Neural cell (in vitro differentiated cells): ENCODE measurements at regions not wholly inside any gene's neighbourhood (a gene's known extent, or its start where the extent isn't known, plus 50 kb on each side); places are given as distances from the start of the nearest gene placed in this dataset.

ENCODE experiments used
- H2AFZ ChIP-seq: fragments of 200-600, 300-800 bp; sonication (generic), shearing (Covaris generic); 2 replicates; pipeline ENCODE4 v1.6.0; 2014; ENCODE audit warnings: low read depth, mild to moderate bottlenecking, antibody characterized with exemption, low read length, moderate library complexity
- H3F3A ChIP-seq: fragments of 200-600 bp; shearing (Covaris generic); 2 replicates; pipeline ENCODE4 v1.6.1; 2016; ENCODE audit warnings: mild to moderate bottlenecking, moderate library complexity, mixed read lengths, antibody characterized with exemption, low read length; ENCODE audit not compliant: insufficient read depth, poor library complexity, severe bottlenecking
- H3K27ac ChIP-seq: fragments of 200-600, 300-800 bp; sonication (generic), shearing (Covaris generic); 2 replicates; pipeline ENCODE4 v1.5.1; 2014; ENCODE audit warnings: mild to moderate bottlenecking, low read length, moderate library complexity
- H3K27me3 ChIP-seq: fragments of 300-800, 200-600 bp; sonication (generic), shearing (Covaris generic); 2 replicates; pipeline ENCODE4 v1.6.0; 2014; ENCODE audit warnings: mild to moderate bottlenecking, low read depth, low read length, moderate library complexity; ENCODE audit not compliant: insufficient read depth
- H3K36me3 ChIP-seq: fragments of 300-800, 200-600 bp; sonication (generic), shearing (Covaris generic); 2 replicates; pipeline ENCODE4 v1.5.1; 2014; ENCODE audit warnings: mild to moderate bottlenecking, antibody characterized with exemption, low read length, moderate library complexity; ENCODE audit not compliant: insufficient read depth
- H3K4me2 ChIP-seq: fragments of 300-800, 200-600 bp; sonication (generic), shearing (Covaris generic); 2 replicates; pipeline ENCODE4 v1.6.0; 2014; ENCODE audit warnings: mild to moderate bottlenecking, low read length
- H3K4me3 ChIP-seq: fragments of 300-800, 200-600 bp; sonication (generic), shearing (Covaris generic); 2 replicates; pipeline ENCODE4 v1.5.1; 2014; ENCODE audit warnings: mild to moderate bottlenecking, low read length, moderate library complexity
- H3K79me2 ChIP-seq: fragments of 200-600 bp; shearing (Covaris generic); replicated peaks from 2 replicates; pipeline ENCODE4 v1.6.0; 2014; ENCODE audit warnings: mild to moderate bottlenecking, low read length, moderate library complexity; ENCODE audit not compliant: insufficient read depth
- H3K9ac ChIP-seq: fragments of 300-800, 200-600 bp; sonication (generic), shearing (Covaris generic); 2 replicates; pipeline ENCODE4 v1.6.1; 2016; ENCODE audit warnings: mild to moderate bottlenecking, low read length, mixed read lengths
- H3K9me2 ChIP-seq: fragments of 200-600 bp; shearing (Covaris generic); 2 replicates; pipeline ENCODE4 v1.6.1; 2016; ENCODE audit warnings: mild to moderate bottlenecking, low read length, mixed read lengths; ENCODE audit not compliant: insufficient read depth
- H3K9me3 ChIP-seq: fragments of 200-600, 300-800 bp; sonication (generic), shearing (Covaris generic); 2 replicates; pipeline ENCODE4 v1.6.1; 2016; ENCODE audit warnings: mild to moderate bottlenecking, mixed run types, low read length, moderate library complexity, mixed read lengths
- H4K20me1 ChIP-seq: fragments of 200-600 bp; shearing (Covaris generic); 2 replicates; pipeline ENCODE4 v1.6.1; 2016; ENCODE audit warnings: mild to moderate bottlenecking, mixed run types; ENCODE audit not compliant: insufficient read depth
- CTCF ChIP-seq: fragments of 450-650 bp; IDR thresholded peaks from 2 replicates; pipeline ENCODE4 v1.5.1; 2014; ENCODE audit warnings: antibody characterized with exemption, mild to moderate bottlenecking, moderate library complexity; ENCODE audit not compliant: poor library complexity, severe bottlenecking
- EP300 ChIP-seq: fragments of 450-650 bp; conservative IDR thresholded peaks from 2 replicates; pipeline ENCODE4 v1.6.1; 2014; ENCODE audit warnings: antibody characterized with exemption, mild to moderate bottlenecking, moderate library complexity; ENCODE audit not compliant: poor library complexity, severe bottlenecking
- EZH2 ChIP-seq: fragments of 200-600, 300-800 bp; shearing (Covaris generic), sonication (generic); IDR thresholded peaks from 2 replicates; pipeline ENCODE4 v1.6.1; 2014; ENCODE audit warnings: antibody characterized with exemption, low read length, borderline replicate concordance, mild to moderate bottlenecking; ENCODE audit not compliant: insufficient read depth, poor library complexity, severe bottlenecking
- MXI1 ChIP-seq: fragments of 450-650 bp; conservative IDR thresholded peaks from 2 replicates; pipeline ENCODE4 v1.6.1; 2014; ENCODE audit warnings: antibody characterized with exemption, mild to moderate bottlenecking; ENCODE audit not compliant: poor library complexity, severe bottlenecking
- POLR2AphosphoS5 ChIP-seq: IDR thresholded peaks from 2 replicates; pipeline ENCODE4 v1.6.1; 2012
- RAD21 ChIP-seq: fragments of 450-650 bp; conservative IDR thresholded peaks from 2 replicates; pipeline ENCODE4 v1.6.1; 2014; ENCODE audit warnings: antibody characterized with exemption, mild to moderate bottlenecking, moderate library complexity
- REST ChIP-seq: IDR thresholded peaks from 2 replicates; pipeline ENCODE4 v1.6.1; 2012; ENCODE audit warnings: borderline replicate concordance
- SMC3 ChIP-seq: fragments of 450-650 bp; conservative IDR thresholded peaks from 2 replicates; pipeline ENCODE4 v1.6.1; 2014; ENCODE audit warnings: antibody characterized with exemption, mild to moderate bottlenecking, moderate library complexity; ENCODE audit not compliant: poor library complexity
- TAF1 ChIP-seq: IDR thresholded peaks from 2 replicates; pipeline ENCODE4 v1.6.1; 2012; ENCODE audit warnings: low read depth

- TF ChIP-seq EP300: no peak
- TF ChIP-seq MXI1: no peak
- no peak for TF ChIP-seq REST
- TF ChIP-seq POLR2AphosphoS5: no peak
- no peak for TF ChIP-seq SMC3
- no peak for TF ChIP-seq EZH2
- no peak for TF ChIP-seq TAF1
- no peak for TF ChIP-seq CTCF
- Histone ChIP-seq H2AFZ (no peak overlapping the region), H3K9me3 (no peaks in the 10 kb centered on the region), H4K20me1 (no peaks in the 10 kb centered on the region), H3K9me2 (no peaks in the 10 kb centered on the region), H3K79me2 (no peaks in the 10 kb centered on the region), H3K4me2 (no peak overlapping the region), H3K27me3 (no peaks in the 10 kb centered on the region), H3F3A (no peaks in the 10 kb centered on the region), H3K36me3 (no peaks in the 10 kb centered on the region), H3K4me3 (no peak overlapping the region), H3K9ac (no peak overlapping the region), H3K27ac (no peak overlapping the region)
Measured at GRCh38 chr11:96707273-96707672, 317.5 kb downstream of the JRKL start.

GRCh38 chr11:96708219-96708878 lies 318.5 kb downstream of the JRKL start:
- H3K9me2 ChIP-seq: no peaks in the 10 kb centered on the region
- H3K9ac ChIP-seq: no peak overlapping the region
- H2AFZ ChIP-seq: no peak overlapping the region
- H3K27ac ChIP-seq: no peak overlapping the region
- no peaks in the 10 kb centered on the region for H3K27me3 ChIP-seq
- H3K4me2 ChIP-seq: no peak overlapping the region
- TF ChIP-seq EP300 (no peak), POLR2AphosphoS5 (no peak), MXI1 (no peak), RAD21 (no peak), EZH2 (no peak), CTCF (no peak), REST (no peak), TAF1 (no peak), SMC3 (no peak)
- H3K9me3 ChIP-seq: no peaks in the 10 kb centered on the region
- no peaks in the 10 kb centered on the region for H4K20me1 ChIP-seq
- H3K79me2 ChIP-seq: no peaks in the 10 kb centered on the region
- no peak overlapping the region for H3K4me3 ChIP-seq
- H3F3A ChIP-seq: no peaks in the 10 kb centered on the region
- no peaks in the 10 kb centered on the region for H3K36me3 ChIP-seq
